Liver (tissue), 3 donors: ENCODE measurements at regions not wholly inside any gene's neighbourhood (a gene's known extent, or its start where the extent isn't known, plus 50 kb on each side); places are given as distances from the start of the nearest gene placed in this dataset.

Experiments
- EGR1 ChIP-seq, 2 donors: IDR thresholded peaks; 2 replicates each; pipeline ENCODE4 v1.6.1; 2016 to 2018; ENCODE audit warnings: antibody characterized with exemption in 2 of 2, low read depth in 2 of 2
- GABPA ChIP-seq, 2 donors: IDR thresholded peaks in 1 of 2; conservative IDR thresholded peaks in 1 of 2; 2 replicates each; pipeline ENCODE4 v1.6.1; 2016; ENCODE audit warnings: antibody characterized with exemption in 2 of 2, mild to moderate bottlenecking in 1 of 2, moderate library complexity in 1 of 2
- HNF4G ChIP-seq: IDR thresholded peaks from 2 replicates; pipeline ENCODE4 v1.6.1; 2016; ENCODE audit warnings: antibody characterized with exemption
- JUND ChIP-seq, 2 donors: IDR thresholded peaks; 2 replicates each; pipeline ENCODE4 v1.6.1; 2016; ENCODE audit warnings: antibody characterized with exemption in 2 of 2
- RAD21 ChIP-seq, 2 donors: IDR thresholded peaks; 2 replicates each; pipeline ENCODE4 v1.6.1; 2016; ENCODE audit warnings: antibody characterized with exemption in 2 of 2, mild to moderate bottlenecking in 2 of 2
- SP1 ChIP-seq: IDR thresholded peaks from 2 replicates; pipeline ENCODE4 v1.6.1; 2018; ENCODE audit warnings: antibody characterized with exemption, mild to moderate bottlenecking
- YY1 ChIP-seq: IDR thresholded peaks from 2 replicates; pipeline ENCODE4 v1.6.1; 2016; ENCODE audit warnings: antibody characterized with exemption, mild to moderate bottlenecking
- TF ChIP-seq, protein P1 (sequence below): fragments of 150-350 bp; IDR thresholded peaks from 2 replicates; pipeline ENCODE4 v1.5.1; 2017; ENCODE audit warnings: improper control_type of control experiment, low read depth, low read length; ENCODE audit not compliant: missing input control
- TF ChIP-seq, protein P2 (sequence below): IDR thresholded peaks from 2 replicates; pipeline ENCODE4 v1.6.1; 2016; ENCODE audit warnings: antibody characterized with exemption
- TF ChIP-seq, protein P3 (sequence below): IDR thresholded peaks from 2 replicates; pipeline ENCODE4 v1.6.1; 2016; ENCODE audit warnings: antibody characterized with exemption, mild to moderate bottlenecking
- TF ChIP-seq, protein P4 (sequence below): IDR thresholded peaks from 2 replicates; pipeline ENCODE4 v1.6.1; 2016; ENCODE audit warnings: antibody characterized with exemption
- TF ChIP-seq, protein P5 (sequence below): IDR thresholded peaks from 2 replicates; pipeline ENCODE4 v1.6.1; 2016; ENCODE audit warnings: antibody characterized with exemption
- donor health status: healthy.
- donor health status: healthy.

DNA sequence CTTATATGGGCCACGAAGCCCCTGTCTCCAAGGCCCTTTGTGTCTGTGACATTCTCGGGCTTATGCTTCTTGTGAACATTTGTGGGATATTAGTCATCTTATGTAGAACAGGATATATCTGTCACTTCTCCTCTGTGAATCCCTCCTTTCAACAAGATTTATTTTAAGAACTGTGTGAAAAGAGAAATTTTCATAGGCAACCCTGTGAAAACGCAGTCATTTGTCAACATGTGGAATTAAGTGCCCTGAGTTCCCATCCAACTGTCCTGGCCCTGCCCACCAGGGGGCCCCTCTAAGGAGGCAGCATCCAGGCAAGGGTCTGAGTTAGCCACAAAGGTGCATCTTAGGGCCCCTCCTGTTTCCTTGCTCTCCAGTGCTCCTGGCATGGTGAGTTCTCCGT is 76.8 kb upstream of the CHRNA7 start:
- TF ChIP-seq, protein P1, sequence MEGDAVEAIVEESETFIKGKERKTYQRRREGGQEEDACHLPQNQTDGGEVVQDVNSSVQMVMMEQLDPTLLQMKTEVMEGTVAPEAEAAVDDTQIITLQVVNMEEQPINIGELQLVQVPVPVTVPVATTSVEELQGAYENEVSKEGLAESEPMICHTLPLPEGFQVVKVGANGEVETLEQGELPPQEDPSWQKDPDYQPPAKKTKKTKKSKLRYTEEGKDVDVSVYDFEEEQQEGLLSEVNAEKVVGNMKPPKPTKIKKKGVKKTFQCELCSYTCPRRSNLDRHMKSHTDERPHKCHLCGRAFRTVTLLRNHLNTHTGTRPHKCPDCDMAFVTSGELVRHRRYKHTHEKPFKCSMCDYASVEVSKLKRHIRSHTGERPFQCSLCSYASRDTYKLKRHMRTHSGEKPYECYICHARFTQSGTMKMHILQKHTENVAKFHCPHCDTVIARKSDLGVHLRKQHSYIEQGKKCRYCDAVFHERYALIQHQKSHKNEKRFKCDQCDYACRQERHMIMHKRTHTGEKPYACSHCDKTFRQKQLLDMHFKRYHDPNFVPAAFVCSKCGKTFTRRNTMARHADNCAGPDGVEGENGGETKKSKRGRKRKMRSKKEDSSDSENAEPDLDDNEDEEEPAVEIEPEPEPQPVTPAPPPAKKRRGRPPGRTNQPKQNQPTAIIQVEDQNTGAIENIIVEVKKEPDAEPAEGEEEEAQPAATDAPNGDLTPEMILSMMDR: no peak
- TF ChIP-seq, protein P2, sequence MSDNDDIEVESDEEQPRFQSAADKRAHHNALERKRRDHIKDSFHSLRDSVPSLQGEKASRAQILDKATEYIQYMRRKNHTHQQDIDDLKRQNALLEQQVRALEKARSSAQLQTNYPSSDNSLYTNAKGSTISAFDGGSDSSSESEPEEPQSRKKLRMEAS: no peak
- TF ChIP-seq RAD21 (IDR thresholded peaks at IDR 0.05) (no peak), YY1 (no peak), GABPA (IDR thresholded peaks at IDR 0.05 in 1 of 2, conservative IDR thresholded peaks at IDR 0.05 in 1 of 2) (no peak), JUND (IDR thresholded peaks at IDR 0.05) (no peak), SP1 (no peak), HNF4G (no peak), EGR1 (IDR thresholded peaks at IDR 0.05; ENCODE audit: low read depth in 2 of 2) (no peak)
- TF ChIP-seq, protein P3, sequence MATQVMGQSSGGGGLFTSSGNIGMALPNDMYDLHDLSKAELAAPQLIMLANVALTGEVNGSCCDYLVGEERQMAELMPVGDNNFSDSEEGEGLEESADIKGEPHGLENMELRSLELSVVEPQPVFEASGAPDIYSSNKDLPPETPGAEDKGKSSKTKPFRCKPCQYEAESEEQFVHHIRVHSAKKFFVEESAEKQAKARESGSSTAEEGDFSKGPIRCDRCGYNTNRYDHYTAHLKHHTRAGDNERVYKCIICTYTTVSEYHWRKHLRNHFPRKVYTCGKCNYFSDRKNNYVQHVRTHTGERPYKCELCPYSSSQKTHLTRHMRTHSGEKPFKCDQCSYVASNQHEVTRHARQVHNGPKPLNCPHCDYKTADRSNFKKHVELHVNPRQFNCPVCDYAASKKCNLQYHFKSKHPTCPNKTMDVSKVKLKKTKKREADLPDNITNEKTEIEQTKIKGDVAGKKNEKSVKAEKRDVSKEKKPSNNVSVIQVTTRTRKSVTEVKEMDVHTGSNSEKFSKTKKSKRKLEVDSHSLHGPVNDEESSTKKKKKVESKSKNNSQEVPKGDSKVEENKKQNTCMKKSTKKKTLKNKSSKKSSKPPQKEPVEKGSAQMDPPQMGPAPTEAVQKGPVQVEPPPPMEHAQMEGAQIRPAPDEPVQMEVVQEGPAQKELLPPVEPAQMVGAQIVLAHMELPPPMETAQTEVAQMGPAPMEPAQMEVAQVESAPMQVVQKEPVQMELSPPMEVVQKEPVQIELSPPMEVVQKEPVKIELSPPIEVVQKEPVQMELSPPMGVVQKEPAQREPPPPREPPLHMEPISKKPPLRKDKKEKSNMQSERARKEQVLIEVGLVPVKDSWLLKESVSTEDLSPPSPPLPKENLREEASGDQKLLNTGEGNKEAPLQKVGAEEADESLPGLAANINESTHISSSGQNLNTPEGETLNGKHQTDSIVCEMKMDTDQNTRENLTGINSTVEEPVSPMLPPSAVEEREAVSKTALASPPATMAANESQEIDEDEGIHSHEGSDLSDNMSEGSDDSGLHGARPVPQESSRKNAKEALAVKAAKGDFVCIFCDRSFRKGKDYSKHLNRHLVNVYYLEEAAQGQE: no peak
- TF ChIP-seq, protein P4, sequence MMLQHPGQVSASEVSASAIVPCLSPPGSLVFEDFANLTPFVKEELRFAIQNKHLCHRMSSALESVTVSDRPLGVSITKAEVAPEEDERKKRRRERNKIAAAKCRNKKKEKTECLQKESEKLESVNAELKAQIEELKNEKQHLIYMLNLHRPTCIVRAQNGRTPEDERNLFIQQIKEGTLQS: no peak
- TF ChIP-seq, protein P5, sequence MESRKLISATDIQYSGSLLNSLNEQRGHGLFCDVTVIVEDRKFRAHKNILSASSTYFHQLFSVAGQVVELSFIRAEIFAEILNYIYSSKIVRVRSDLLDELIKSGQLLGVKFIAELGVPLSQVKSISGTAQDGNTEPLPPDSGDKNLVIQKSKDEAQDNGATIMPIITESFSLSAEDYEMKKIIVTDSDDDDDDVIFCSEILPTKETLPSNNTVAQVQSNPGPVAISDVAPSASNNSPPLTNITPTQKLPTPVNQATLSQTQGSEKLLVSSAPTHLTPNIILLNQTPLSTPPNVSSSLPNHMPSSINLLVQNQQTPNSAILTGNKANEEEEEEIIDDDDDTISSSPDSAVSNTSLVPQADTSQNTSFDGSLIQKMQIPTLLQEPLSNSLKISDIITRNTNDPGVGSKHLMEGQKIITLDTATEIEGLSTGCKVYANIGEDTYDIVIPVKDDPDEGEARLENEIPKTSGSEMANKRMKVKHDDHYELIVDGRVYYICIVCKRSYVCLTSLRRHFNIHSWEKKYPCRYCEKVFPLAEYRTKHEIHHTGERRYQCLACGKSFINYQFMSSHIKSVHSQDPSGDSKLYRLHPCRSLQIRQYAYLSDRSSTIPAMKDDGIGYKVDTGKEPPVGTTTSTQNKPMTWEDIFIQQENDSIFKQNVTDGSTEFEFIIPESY: no peak
